ENCODE measurements at regions not wholly inside any gene's neighbourhood (a gene's known extent, or its start where the extent isn't known, plus 50 kb on each side); places are given as distances from the start of the nearest gene placed in this dataset.

GRCh38 chr15:69523010-69524001 is 70.7 kb downstream of the RPLP1 start:
- Histone ChIP-seq H3K4me1 (ENCODE audit: insufficient read depth, low read length, poor library complexity, severe bottlenecking) (no peaks in the 10 kb centered on the region), H3K4me3 (ENCODE audit: low read depth, low read length, poor library complexity, severe bottlenecking) (no peak overlapping the region), H3K4me2 (ENCODE audit: low read length) (no peak overlapping the region), H3K9me3 (ENCODE audit: low read length) (no peaks in the 10 kb centered on the region), H4K20me1 (ENCODE audit: insufficient read depth, low read length) (no peaks in the 10 kb centered on the region), H3K36me3 (ENCODE audit: insufficient read depth, low read length) (no peaks in the 10 kb centered on the region), H3K27ac (ENCODE audit: low read depth, low read length, poor library complexity, severe bottlenecking) (no peak overlapping the region), H2AFZ (ENCODE audit: low read length) (no peak overlapping the region), H3K79me2 (ENCODE audit: insufficient read depth, low read depth, low read length) (no peaks in the 10 kb centered on the region), H3K9me2 (ENCODE audit: insufficient read depth, low read length) (no peaks in the 10 kb centered on the region)
- CTCF ChIA-PET (ENCODE audit: unreplicated experiment): no interaction called here
- intact Hi-C loops (cut with micrococcal nuclease; ENCODE audit: unreplicated experiment): no loop called here
- BruUV-seq (replicated peaks): no TSS peak
- POLR2A ChIA-PET: no interaction called here
- peak; percentile 48 for DNase-seq (ENCODE audit: low spot score)
- TF ChIP-seq, protein P1, sequence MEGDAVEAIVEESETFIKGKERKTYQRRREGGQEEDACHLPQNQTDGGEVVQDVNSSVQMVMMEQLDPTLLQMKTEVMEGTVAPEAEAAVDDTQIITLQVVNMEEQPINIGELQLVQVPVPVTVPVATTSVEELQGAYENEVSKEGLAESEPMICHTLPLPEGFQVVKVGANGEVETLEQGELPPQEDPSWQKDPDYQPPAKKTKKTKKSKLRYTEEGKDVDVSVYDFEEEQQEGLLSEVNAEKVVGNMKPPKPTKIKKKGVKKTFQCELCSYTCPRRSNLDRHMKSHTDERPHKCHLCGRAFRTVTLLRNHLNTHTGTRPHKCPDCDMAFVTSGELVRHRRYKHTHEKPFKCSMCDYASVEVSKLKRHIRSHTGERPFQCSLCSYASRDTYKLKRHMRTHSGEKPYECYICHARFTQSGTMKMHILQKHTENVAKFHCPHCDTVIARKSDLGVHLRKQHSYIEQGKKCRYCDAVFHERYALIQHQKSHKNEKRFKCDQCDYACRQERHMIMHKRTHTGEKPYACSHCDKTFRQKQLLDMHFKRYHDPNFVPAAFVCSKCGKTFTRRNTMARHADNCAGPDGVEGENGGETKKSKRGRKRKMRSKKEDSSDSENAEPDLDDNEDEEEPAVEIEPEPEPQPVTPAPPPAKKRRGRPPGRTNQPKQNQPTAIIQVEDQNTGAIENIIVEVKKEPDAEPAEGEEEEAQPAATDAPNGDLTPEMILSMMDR (conservative IDR thresholded peaks at IDR 0.05; ENCODE audit: low read length): peak; percentile 83
- TF ChIP-seq EZH2phosphoT487 (IDR thresholded peaks at IDR 0.05; ENCODE audit: borderline replicate concordance, low read depth, low read length): no peak

- Histone ChIP-seq H4K20me1 (ENCODE audit: insufficient read depth, low read length) (no peaks in the 10 kb centered on the region), H3K9me3 (ENCODE audit: low read length) (no peaks in the 10 kb centered on the region), H3K36me3 (ENCODE audit: insufficient read depth, low read length) (no peaks in the 10 kb centered on the region), H3K4me3 (ENCODE audit: low read depth, low read length, poor library complexity, severe bottlenecking) (no peak overlapping the region), H3K4me1 (ENCODE audit: insufficient read depth, low read length, poor library complexity, severe bottlenecking) (no peaks in the 10 kb centered on the region), H2AFZ (ENCODE audit: low read length) (no peak overlapping the region), H3K27ac (ENCODE audit: low read depth, low read length, poor library complexity, severe bottlenecking) (no peak overlapping the region), H3K9me2 (ENCODE audit: insufficient read depth, low read length) (no peaks in the 10 kb centered on the region), H3K79me2 (ENCODE audit: insufficient read depth, low read depth, low read length) (no peaks in the 10 kb centered on the region), H3K4me2 (ENCODE audit: low read length) (no peak overlapping the region)
- no peak for DNase-seq (ENCODE audit: low spot score)
- POLR2A ChIA-PET: no interaction called here
- TF ChIP-seq, protein P1 (conservative IDR thresholded peaks at IDR 0.05; ENCODE audit: low read length): no peak
- no peak for TF ChIP-seq EZH2phosphoT487 (IDR thresholded peaks at IDR 0.05; ENCODE audit: borderline replicate concordance, low read depth, low read length)
- no TSS peak for BruUV-seq (replicated peaks)
- intact Hi-C loops (cut with micrococcal nuclease; ENCODE audit: unreplicated experiment): no loop called here
- CTCF ChIA-PET (ENCODE audit: unreplicated experiment): no interaction called here
Observed at GRCh38 chr15:69524296-69524695, 71.7 kb downstream of the RPLP1 start.

DNA sequence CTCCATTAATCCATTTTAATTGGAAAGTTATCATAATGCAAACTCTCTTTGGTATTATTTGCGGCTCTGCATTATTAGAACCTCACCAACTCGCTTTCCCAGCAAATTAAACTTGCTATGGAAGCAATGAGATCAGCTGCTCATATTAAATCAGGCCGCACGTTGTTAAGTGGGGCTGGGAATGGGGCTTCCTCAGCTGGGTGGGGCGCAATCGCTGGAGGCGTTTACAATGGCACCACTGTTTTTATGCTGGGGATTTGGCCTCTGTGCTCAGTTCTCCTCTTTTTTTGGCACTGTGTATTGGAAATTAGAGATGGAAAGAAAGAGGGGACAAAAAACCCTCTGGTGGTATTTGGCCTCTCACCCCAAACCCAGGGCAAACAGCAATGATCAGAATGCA is 72.2 kb downstream of the RPLP1 start:
- no peaks in the 10 kb centered on the region for H3K79me2 ChIP-seq (ENCODE audit: insufficient read depth, low read depth, low read length)
- ChIA-PET CTCF (ENCODE audit: unreplicated experiment) (no interaction called here), POLR2A (interaction anchor here (0.6 kb wide), 1 partner anchor 161 kb away, joined by 3 read pairs; no protein-coding TSS in a partner anchor)
- no peaks in the 10 kb centered on the region for H3K9me3 ChIP-seq (ENCODE audit: low read length)
- no peak overlapping the region for H3K4me2 ChIP-seq (ENCODE audit: low read length)
- H2AFZ ChIP-seq (ENCODE audit: low read length): no peak overlapping the region
- H3K4me3 ChIP-seq (ENCODE audit: low read depth, low read length, poor library complexity, severe bottlenecking): no peak overlapping the region
- H3K36me3 ChIP-seq (ENCODE audit: insufficient read depth, low read length): no peaks in the 10 kb centered on the region
- no TSS peak for BruUV-seq (replicated peaks)
- DNase-seq (ENCODE audit: low spot score): no peak
- no peaks in the 10 kb centered on the region for H3K4me1 ChIP-seq (ENCODE audit: insufficient read depth, low read length, poor library complexity, severe bottlenecking)
- H3K9me2 ChIP-seq (ENCODE audit: insufficient read depth, low read length): no peaks in the 10 kb centered on the region
- intact Hi-C loops (cut with micrococcal nuclease; ENCODE audit: unreplicated experiment): no loop called here
- no peak for TF ChIP-seq EZH2phosphoT487 (IDR thresholded peaks at IDR 0.05; ENCODE audit: borderline replicate concordance, low read depth, low read length)
- TF ChIP-seq, protein P1 (conservative IDR thresholded peaks at IDR 0.05; ENCODE audit: low read length): no peak
- H3K27ac ChIP-seq (ENCODE audit: low read depth, low read length, poor library complexity, severe bottlenecking): no peak overlapping the region
- no peaks in the 10 kb centered on the region for H4K20me1 ChIP-seq (ENCODE audit: insufficient read depth, low read length)
